ENCODE measurements at regions not wholly inside any gene's neighbourhood (a gene's known extent, or its start where the extent isn't known, plus 50 kb on each side); places are given as distances from the start of the nearest gene placed in this dataset.

DNA sequence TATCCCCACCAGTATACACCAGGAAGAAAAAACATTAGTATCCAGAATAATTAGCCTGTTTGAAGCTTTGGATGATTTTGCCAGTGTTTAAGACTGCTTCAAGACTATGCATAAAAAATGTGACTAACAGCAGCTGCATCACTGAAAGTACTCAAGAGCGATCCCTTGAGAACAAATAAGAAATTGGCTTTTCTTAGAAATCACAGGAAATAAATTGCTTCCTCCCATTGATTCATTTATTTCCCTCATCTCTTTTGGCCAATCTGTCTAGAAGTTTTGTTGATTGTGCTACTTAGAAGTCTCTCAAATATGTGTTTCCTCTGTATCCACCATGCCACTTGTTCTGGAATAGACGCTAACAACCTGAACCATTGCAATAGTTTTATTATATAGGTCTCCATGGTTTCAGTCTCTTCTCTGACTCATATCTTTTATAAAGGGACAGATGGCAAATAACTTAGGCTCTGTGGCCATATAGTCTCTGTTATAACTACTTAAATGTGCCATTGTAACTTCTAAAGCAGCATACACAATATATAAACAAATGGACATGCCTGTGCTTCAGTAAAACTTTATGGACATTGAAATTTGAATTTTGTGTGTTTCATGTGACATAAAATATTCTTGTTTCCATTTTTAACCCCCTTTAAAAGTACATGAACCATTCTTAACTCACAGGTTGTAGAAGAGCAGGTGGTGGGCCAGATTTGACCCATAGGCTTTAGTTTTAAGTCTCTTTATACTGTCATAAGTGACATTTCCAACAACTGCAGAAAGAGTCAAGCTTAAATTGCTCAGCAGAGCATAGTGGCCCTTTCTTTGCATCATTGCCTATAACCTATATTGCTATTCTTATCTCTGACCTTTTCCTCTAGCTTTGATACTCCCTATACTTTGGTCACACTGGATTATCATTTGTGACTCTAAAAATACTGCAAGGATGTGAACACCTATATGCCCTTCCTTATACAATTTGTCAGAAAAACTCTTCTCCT is 123.9 kb downstream of the MC4R start:
- TF ChIP-seq, protein P1, sequence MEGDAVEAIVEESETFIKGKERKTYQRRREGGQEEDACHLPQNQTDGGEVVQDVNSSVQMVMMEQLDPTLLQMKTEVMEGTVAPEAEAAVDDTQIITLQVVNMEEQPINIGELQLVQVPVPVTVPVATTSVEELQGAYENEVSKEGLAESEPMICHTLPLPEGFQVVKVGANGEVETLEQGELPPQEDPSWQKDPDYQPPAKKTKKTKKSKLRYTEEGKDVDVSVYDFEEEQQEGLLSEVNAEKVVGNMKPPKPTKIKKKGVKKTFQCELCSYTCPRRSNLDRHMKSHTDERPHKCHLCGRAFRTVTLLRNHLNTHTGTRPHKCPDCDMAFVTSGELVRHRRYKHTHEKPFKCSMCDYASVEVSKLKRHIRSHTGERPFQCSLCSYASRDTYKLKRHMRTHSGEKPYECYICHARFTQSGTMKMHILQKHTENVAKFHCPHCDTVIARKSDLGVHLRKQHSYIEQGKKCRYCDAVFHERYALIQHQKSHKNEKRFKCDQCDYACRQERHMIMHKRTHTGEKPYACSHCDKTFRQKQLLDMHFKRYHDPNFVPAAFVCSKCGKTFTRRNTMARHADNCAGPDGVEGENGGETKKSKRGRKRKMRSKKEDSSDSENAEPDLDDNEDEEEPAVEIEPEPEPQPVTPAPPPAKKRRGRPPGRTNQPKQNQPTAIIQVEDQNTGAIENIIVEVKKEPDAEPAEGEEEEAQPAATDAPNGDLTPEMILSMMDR (conservative IDR thresholded peaks at IDR 0.05; ENCODE audit: low read depth, low read length) = no peak
- no peak for TF ChIP-seq EZH2phosphoT487 (IDR thresholded peaks at IDR 0.05; ENCODE audit: borderline replicate concordance, low read length)
- TF ChIP-seq EZH2 (IDR thresholded peaks at IDR 0.05; ENCODE audit: low read length, unreplicated experiment) = no peak
